ENCODE measurements at regions not wholly inside any gene's neighbourhood (a gene's known extent, or its start where the extent isn't known, plus 50 kb on each side); places are given as distances from the start of the nearest gene placed in this dataset.

- no peaks in the 10 kb centered on the region for H3K36me3 ChIP-seq (ENCODE audit: control insufficient read depth in 2 of 2, insufficient read depth in 1 of 2, low read length in 2 of 2)
- no peaks in the 10 kb centered on the region for H3K4me1 ChIP-seq (ENCODE audit: control insufficient read depth, insufficient read depth, low read length)
- no peaks in the 10 kb centered on the region for H3K9me3 ChIP-seq (ENCODE audit: control insufficient read depth, insufficient read depth, low read depth, low read length)
- no peak overlapping the region for H3K4me3 ChIP-seq (ENCODE audit: low read depth, low read length)
- TF ChIP-seq ZFP37 (tag by site-specific recombination; IDR thresholded peaks at IDR 0.05) (no peak), SP3 (tag by site-specific recombination; IDR thresholded peaks at IDR 0.05) (no peak), ZSCAN16 (tag by site-specific recombination; IDR thresholded peaks at IDR 0.05) (no peak), WT1 (tag by site-specific recombination; IDR thresholded peaks at IDR 0.05) (no peak), KLF9 (tag by site-specific recombination; IDR thresholded peaks at IDR 0.05; ENCODE audit: low read depth) (no peak), ZNF707 (tag by site-specific recombination; IDR thresholded peaks at IDR 0.05) (no peak), ZNF654 (tag by site-specific recombination; IDR thresholded peaks at IDR 0.05; ENCODE audit: low read depth) (peak; percentile 19; the same call in 1 of the 2 replicates)
- TF ChIP-seq, protein P1, sequence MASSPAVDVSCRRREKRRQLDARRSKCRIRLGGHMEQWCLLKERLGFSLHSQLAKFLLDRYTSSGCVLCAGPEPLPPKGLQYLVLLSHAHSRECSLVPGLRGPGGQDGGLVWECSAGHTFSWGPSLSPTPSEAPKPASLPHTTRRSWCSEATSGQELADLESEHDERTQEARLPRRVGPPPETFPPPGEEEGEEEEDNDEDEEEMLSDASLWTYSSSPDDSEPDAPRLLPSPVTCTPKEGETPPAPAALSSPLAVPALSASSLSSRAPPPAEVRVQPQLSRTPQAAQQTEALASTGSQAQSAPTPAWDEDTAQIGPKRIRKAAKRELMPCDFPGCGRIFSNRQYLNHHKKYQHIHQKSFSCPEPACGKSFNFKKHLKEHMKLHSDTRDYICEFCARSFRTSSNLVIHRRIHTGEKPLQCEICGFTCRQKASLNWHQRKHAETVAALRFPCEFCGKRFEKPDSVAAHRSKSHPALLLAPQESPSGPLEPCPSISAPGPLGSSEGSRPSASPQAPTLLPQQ (tag by site-specific recombination; IDR thresholded peaks at IDR 0.05): no peak
- ChIA-PET CTCF (interaction anchor here (0.6 to 2.0 kb wide), 6 partner anchors 11 to 640 kb away, joined by 3 to 5 read pairs (median 4); no protein-coding TSS in a partner anchor), POLR2A (no interaction called here)
- H3K27ac ChIP-seq (ENCODE audit: extremely low read depth, low read depth, low read length): no peak overlapping the region
Observed at GRCh38 chr3:39668420-39668819, 141.0 kb upstream of the MYRIP start.

- Histone ChIP-seq H3K4me3 (ENCODE audit: low read depth, low read length) (no peak overlapping the region), H3K27ac (ENCODE audit: extremely low read depth, low read depth, low read length) (no peak overlapping the region), H3K4me1 (ENCODE audit: control insufficient read depth, insufficient read depth, low read length) (no peaks in the 10 kb centered on the region), H3K36me3 (ENCODE audit: control insufficient read depth in 2 of 2, insufficient read depth in 1 of 2, low read length in 2 of 2) (no peaks in the 10 kb centered on the region), H3K9me3 (ENCODE audit: control insufficient read depth, insufficient read depth, low read depth, low read length) (no peaks in the 10 kb centered on the region)
- ChIA-PET CTCF (interaction anchor here (1.1 kb wide), 1 partner anchor 82 kb away, joined by 3 read pairs; no protein-coding TSS in a partner anchor), POLR2A (no interaction called here)
- TF ChIP-seq ZNF785 (tag by site-specific recombination; IDR thresholded peaks at IDR 0.05): no peak
- TF ChIP-seq ZNF132 (tag by site-specific recombination; IDR thresholded peaks at IDR 0.05; ENCODE audit: borderline replicate concordance): no peak
- no peak for TF ChIP-seq ZNF510 (tag by site-specific recombination; IDR thresholded peaks at IDR 0.05; ENCODE audit: insufficient replicate concordance)
- no peak for TF ChIP-seq ELK4 (IDR thresholded peaks at IDR 0.05; ENCODE audit: borderline replicate concordance, low read depth, low read length)
- TF ChIP-seq, protein P2, sequence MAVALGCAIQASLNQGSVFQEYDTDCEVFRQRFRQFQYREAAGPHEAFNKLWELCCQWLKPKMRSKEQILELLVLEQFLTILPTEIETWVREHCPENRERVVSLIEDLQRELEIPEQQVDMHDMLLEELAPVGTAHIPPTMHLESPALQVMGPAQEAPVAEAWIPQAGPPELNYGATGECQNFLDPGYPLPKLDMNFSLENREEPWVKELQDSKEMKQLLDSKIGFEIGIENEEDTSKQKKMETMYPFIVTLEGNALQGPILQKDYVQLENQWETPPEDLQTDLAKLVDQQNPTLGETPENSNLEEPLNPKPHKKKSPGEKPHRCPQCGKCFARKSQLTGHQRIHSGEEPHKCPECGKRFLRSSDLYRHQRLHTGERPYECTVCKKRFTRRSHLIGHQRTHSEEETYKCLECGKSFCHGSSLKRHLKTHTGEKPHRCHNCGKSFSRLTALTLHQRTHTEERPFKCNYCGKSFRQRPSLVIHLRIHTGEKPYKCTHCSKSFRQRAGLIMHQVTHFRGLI (tag by site-specific recombination; IDR thresholded peaks at IDR 0.05): no peak
- no peak for TF ChIP-seq PRDM10 (tag by site-specific recombination; IDR thresholded peaks at IDR 0.05)
- no peak for TF ChIP-seq ZBTB11 (tag by site-specific recombination; conservative IDR thresholded peaks at IDR 0.05; ENCODE audit: low read depth)
Observed at GRCh38 chr3:39671116-39671515, 138.3 kb upstream of the MYRIP start.
